Midbrain (tissue), 1 donor: ENCODE measurements at regions not wholly inside any gene's neighbourhood (a gene's known extent, or its start where the extent isn't known, plus 50 kb on each side); places are given as distances from the start of the nearest gene placed in this dataset.
"Not testable (repeated sequence)": the region's sequence is repeated elsewhere in the genome, so short reads cannot be mapped to it uniquely, and the experiment has no call there.

Source experiments
- DNase-seq: peaks from one replicate; lab custom pipeline; 2025; lab: John Stamatoyannopoulos, UW

DNA sequence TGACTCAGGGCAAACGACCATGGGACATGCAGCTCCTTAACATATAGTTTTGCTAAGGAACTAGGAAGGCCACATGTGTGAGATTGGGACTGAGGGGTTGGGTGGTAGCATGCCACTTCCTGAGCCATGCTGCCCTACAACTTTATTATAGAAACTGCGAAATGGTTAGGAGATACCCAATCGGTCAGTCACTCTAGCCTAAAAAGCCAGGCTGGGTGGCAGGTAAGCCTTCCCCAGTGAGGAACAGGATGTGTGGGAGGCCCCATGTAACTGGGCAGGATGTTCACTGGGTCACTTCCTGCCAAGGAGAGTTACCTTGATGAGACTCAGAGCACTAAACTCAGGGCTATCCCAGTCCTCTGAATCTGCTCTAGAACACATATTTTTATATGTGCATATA is 123.5 kb downstream of the MAP3K7 start:
- DNase-seq: no peak

DNA sequence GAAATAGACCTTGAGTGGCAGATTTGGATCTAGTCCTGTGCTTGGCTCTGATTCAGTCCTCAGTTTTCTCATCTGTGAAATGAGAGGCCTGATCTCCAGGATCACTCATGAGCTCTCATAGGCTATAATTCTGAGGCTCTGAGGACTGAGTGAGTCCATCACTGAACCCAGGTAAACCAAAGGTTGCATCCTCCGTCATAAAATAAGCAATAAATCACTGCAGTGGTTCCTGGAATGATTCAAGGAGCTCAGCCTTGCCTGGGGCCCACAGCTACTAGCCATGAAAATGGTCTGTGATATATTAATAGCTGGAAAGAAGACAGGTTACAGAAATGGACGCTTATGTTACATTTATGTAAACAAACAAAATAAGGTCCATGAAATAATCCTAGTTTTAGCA is 124.8 kb downstream of the MAP3K7 start:
- DNase-seq: no peak

- no peak for DNase-seq
Observed at GRCh38 chr6:90461383-90461782, 125.5 kb downstream of the MAP3K7 start.

GRCh38 chr6:90460051-90460450 is 126.8 kb downstream of the MAP3K7 start:
- no peak for DNase-seq

- no peak for DNase-seq
Observed at GRCh38 chr6:90459225-90459758, 127.6 kb downstream of the MAP3K7 start.

GRCh38 chr6:90458353-90459224 is 128.3 kb downstream of the MAP3K7 start:
- DNase-seq: no peak

- no peak for DNase-seq
Observed at GRCh38 chr6:90457867-90458259, 129.0 kb downstream of the MAP3K7 start.

DNA sequence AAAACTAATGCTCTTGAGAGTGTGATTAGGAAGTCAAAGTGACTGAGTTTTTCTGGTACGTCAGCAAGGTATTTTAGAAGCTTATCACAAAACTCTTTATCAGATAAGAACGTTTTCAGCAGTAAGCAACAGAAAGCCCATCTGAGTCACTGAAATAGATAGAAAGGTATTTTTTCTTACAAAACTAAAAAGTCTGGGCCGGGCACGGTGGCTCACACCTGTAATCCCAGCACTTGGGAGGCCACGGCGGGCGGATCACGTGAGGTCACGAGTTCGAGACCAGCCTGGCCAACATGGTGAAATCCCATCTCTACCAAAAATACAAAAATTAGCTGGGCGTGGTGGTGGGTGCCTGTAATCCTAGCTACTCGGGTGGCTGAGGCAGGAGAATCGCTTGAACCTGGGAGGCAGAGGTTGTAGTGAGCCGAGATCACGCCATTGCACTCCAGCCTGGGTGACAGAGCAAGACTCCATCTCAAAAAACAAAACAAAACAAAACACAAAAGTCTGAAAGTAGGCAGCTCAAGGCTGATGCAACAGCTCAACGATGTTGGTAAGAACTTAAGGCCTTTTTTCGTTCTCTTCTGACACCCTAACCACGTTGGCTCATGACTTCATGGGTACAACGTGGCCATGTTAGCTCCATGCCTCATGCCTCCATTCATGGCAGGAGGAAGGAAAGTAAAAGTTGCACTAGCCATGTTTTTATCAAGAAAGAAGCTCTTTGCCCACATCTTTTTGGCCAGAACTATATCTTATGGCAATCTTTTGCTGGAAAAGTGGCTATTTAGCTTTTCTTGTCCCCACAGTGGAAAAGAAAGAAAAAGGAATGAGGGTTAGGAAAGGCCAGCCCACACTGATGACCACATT is 129.6 kb downstream of the MAP3K7 start:
- not testable (repeated sequence) for DNase-seq

DNA sequence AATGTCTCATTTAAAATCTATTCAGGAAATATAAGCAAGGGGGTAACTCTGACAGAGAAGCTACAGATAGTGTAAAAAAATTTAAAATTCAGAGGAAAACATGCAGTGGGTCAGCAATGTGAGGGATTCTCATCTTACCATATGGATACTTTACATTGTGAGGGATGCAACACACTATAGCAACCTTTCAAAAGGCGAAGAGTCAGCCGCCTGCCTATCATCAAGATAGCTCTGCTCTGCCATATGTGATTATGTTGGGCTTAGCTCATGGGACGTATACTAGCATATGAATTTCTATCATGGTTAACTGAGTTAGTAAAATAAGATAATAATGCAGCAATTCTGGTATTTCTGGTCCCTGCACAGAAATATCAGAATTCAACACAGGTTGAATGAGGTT is 130.9 kb downstream of the MAP3K7 start:
- no peak for DNase-seq

DNA sequence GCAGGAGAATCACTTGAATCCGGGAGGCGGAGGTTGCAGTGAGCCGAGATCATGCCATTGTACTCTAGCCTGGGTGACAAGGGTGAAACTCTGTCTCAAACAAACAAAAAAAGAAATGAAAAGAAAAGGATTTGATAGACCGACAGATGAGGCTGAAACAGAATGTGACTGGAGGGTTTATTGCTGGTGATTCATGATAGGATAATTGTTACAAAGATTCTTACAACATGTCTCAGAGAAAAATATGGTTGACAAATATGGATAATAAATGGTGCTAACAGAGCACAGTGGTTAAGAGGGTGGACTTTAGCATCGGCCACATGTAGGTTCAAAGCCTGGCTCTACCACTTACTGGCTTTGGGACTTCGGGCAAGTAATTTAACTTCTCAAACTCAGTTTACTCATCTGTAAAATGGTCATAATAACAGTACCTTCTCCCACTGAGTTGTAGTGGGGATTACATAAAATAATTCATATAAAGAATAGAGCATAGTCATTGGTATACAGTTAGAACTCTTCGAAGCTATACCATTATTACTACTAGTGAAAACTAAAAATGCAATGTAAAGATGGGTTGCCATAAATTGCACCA is 131.9 kb downstream of the MAP3K7 start:
- no peak for DNase-seq

GRCh38 chr6:90450268-90450953 is 136.5 kb downstream of the MAP3K7 start:
- no peak for DNase-seq

- DNase-seq: no peak
Observed at GRCh38 chr6:90449311-90449710, 137.6 kb downstream of the MAP3K7 start.

DNA sequence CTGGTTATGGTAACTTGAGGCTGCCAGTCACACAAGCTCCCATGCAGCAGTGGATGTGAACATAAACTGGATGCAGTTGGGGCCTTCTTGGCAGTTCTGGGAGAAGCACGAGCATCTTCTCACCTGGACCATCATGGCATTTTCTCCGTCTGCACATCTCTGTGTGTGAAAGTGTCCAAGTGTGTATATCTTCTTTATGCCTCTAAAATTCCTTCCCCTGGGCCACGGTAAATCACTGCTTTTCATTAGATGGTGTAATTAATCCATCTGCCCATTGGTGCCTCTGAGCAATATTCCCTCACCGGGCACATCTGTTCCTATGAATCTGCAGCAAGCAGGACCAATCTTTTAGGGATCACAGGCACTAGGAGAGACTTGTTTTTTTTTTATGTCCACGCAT is 138.0 kb downstream of the MAP3K7 start:
- DNase-seq: no peak

DNA sequence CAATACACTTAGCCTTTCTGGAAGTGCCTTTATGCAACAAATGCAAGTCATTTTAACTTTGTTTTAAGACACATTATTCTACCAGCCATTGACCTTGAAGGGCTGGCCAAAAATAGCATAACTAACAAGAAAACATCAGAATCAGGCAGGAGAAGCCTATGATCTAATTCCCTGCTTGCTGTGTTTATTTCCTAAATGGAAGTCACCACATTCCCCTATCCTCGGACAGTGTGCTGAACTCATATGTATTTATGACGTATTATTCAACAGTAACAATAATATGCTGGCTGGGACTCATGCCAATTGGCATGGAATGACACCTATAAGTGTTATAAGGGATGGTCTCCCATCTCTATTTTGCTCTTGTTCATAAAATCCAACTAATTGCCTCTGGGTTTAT is 140.7 kb downstream of the MAP3K7 start:
- DNase-seq: no peak

DNA sequence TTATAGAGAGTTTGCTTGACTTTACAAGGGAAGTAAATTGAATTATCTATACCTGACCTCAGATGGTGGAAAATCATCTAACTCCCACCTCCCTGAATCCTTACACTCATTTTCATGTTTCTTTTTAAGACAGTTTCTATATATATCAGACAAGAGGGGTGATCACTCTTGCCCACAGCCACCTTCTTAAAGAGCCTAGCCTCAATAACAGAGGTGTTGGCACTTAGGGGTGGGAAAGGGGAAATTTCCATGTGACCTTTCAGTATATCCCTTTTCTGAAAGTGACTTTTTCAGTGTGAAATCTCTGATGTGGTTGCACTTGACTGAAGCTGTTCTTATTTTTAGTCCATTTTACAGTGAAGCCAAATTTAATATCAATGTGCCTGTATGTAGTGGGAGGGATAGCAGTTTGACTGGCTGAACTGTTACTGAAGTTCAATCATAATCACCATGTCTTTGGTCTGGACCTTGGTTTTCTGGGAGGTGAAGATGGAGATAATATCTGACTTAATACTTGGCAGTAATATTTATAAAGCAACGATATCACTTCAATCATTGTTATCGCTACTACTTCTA is 141.3 kb downstream of the MAP3K7 start:
- no peak for DNase-seq

- no peak for DNase-seq
Observed at GRCh38 chr6:90444160-90444714, 142.6 kb downstream of the MAP3K7 start.

- DNase-seq: no peak
Observed at GRCh38 chr6:90442366-90442765, 144.5 kb downstream of the MAP3K7 start.

- DNase-seq: no peak
Observed at GRCh38 chr6:90440586-90441283, 144.1 kb upstream of the BACH2 start.

DNA sequence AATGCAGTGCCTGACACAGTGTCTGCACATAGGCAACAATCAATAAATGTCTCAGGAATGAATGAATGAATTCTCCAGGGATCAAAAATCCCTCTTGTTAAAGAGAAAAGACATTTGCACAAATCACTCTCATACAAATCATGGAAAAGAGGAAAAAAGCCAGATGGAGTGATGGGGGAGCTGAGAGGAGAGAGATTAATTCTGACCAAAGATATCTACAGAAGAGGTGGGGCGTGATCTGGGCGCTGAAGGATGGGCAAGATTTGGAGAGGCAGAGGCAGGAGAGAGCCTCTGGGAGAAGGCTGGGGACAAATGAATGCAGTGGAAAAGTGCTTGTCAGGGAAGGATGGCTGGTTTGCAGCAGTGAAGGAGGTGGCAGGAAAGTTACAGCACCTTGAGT is 142.9 kb upstream of the BACH2 start:
- no peak for DNase-seq

DNA sequence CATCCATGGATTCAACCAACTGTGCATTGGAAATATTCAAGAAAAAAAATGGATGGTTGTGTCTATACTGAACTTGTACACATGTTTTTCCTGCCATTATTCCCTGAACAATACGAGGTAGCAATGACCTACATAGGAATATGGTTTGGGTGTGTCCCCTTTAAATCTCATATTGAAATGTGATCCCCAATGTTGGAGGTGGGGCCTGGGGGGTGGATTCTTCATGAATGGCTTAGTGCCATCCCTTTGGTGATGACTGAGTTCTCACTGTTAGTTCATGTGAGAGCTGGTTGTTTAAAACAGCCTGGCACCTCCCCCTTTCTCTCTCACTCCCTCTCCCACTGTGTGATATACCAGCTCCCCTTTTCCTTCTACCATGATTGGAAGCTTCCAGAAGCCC is 139.8 kb upstream of the BACH2 start:
- DNase-seq: no peak
